K562 (cell line): ENCODE measurements at regions not wholly inside any gene's neighbourhood (a gene's known extent, or its start where the extent isn't known, plus 50 kb on each side); places are given as distances from the start of the nearest gene placed in this dataset.

Experiments
- ATAC-seq: fragments of 200-7000 bp; cut with Tn5 transposase; 3 replicates; pipeline ENCODE4 v1.9.1; 2020; ENCODE audit warnings: moderate library complexity
- BruUV-seq: library from RNA; stranded (reverse); fragments of 400-500 nt; replicated peaks from 2 replicates; lab custom pipeline; 2021; lab: Mats Ljungman, UMichigan
- CTCF ChIA-PET: fragments of 300-600 bp; formaldehyde crosslinking; extraction: SDS; loops from one replicate; lab custom pipeline; 2021; ENCODE audit warnings: low intra/inter-chr PET ratio; lab: Yijun Ruan, JAX
- POLR2A ChIA-PET: fragments of 300-600, 350-650 bp; sonication (Branson Sonifier 250); formaldehyde crosslinking; extraction: SDS; loops from one replicate; lab custom pipeline; 2021; ENCODE audit warnings: antibody characterized with exemption, inconsistent platforms; lab: Yijun Ruan, JAX
- DNase-seq, 4 experiments: peaks; one replicate each; pipeline versions ENCODE4 v3.0.0 to v3.0.0-alpha.2; 2011 to 2018; ENCODE audit warnings: low spot score in 3 of 4, mixed read lengths in 3 of 4; ENCODE audit errors: extremely low read depth in 1 of 4
- FAIRE-seq: peaks from 2 replicates; lab custom pipeline; 2011; peaks lifted over from hg19 to GRCh38; lab: Jason Lieb, UNC
- H2AFZ ChIP-seq: 2 replicates; pipeline ENCODE4 v1.6.0; 2011; ENCODE audit warnings: low read depth, low read length, control low read depth, inconsistent platforms
- H3K27ac ChIP-seq: fragments of 200-600 bp; 3 replicates; pipeline ENCODE4 v1.8.0; 2011; ENCODE audit warnings: low read depth, mild to moderate bottlenecking, control low read depth, inconsistent platforms, low read length, moderate library complexity, mixed read lengths; ENCODE audit errors: extremely low read depth
- H3K27me3 ChIP-seq, 2 experiments: fragments of 300-600 bp in 1 of 2; 2 replicates in 1 of 2; 3 replicates in 1 of 2; pipeline versions ENCODE4 v1.6.0 to v1.8.0; 2011; ENCODE audit warnings: inconsistent platforms in 2 of 2, low read length in 2 of 2, mild to moderate bottlenecking in 1 of 2, mixed read lengths in 1 of 2, moderate library complexity in 1 of 2; ENCODE audit not compliant: control insufficient read depth in 2 of 2, insufficient read depth in 2 of 2
- H3K36me3 ChIP-seq: fragments of 300-600 bp; 3 replicates; pipeline ENCODE4 v1.8.0; 2011; ENCODE audit warnings: mild to moderate bottlenecking, low read length, inconsistent platforms; ENCODE audit not compliant: control insufficient read depth, insufficient read depth
- H3K4me1 ChIP-seq, 2 experiments: fragments of 200-600 bp in 1 of 2; replicated peaks in 1 of 2; 2 replicates in 1 of 2; 3 replicates in 1 of 2; pipeline versions ENCODE4 v1.5.1 to v1.8.0; 2011; ENCODE audit warnings: inconsistent platforms in 2 of 2, low read length in 2 of 2, mild to moderate bottlenecking in 1 of 2, mixed read lengths in 1 of 2, moderate library complexity in 1 of 2; ENCODE audit not compliant: control insufficient read depth in 2 of 2, insufficient read depth in 2 of 2
- H3K4me2 ChIP-seq: 2 replicates; pipeline ENCODE4 v1.6.1; 2011; ENCODE audit warnings: low read length, control low read depth, inconsistent platforms, mixed read lengths; ENCODE audit not compliant: insufficient read depth
- H3K4me3 ChIP-seq: fragments of 200-600 bp; sonication (generic), shearing (Covaris generic); 2 replicates; pipeline ENCODE4 v1.5.1; 2016; ENCODE audit warnings: control low read depth, inconsistent platforms
- H3K79me2 ChIP-seq: fragments of 200-600 bp; 3 replicates; pipeline ENCODE4 v1.8.0; 2011; ENCODE audit warnings: low read length, inconsistent platforms; ENCODE audit not compliant: control insufficient read depth, insufficient read depth
- H3K9ac ChIP-seq, 2 experiments: 2 replicates each; pipeline versions ENCODE4 v1.6.0 to v1.6.1; 2011; ENCODE audit warnings: low read depth in 2 of 2, low read length in 2 of 2, control low read depth in 1 of 2, inconsistent platforms in 1 of 2, mild to moderate bottlenecking in 1 of 2, mixed read lengths in 1 of 2; ENCODE audit not compliant: insufficient read depth in 1 of 2
- H3K9me1 ChIP-seq: one replicate; pipeline ENCODE4 v1.6.0; 2011; ENCODE audit warnings: inconsistent platforms, mild to moderate bottlenecking, low read length, moderate library complexity; ENCODE audit not compliant: control insufficient read depth, insufficient read depth
- H3K9me3 ChIP-seq: replicated peaks from 2 replicates; pipeline ENCODE4 v1.5.1; 2011; ENCODE audit warnings: low read depth, low read length, inconsistent platforms; ENCODE audit not compliant: control insufficient read depth, insufficient read depth
- H4K20me1 ChIP-seq: replicated peaks from 2 replicates; pipeline ENCODE4 v1.6.1; 2011; ENCODE audit warnings: low read length, inconsistent platforms, mixed read lengths; ENCODE audit not compliant: control insufficient read depth, insufficient read depth
- CHD4 ChIP-seq: fragments of 200-600 bp; sonication (generic); IDR thresholded peaks from 3 replicates; pipeline ENCODE4 v1.6.1; 2012; ENCODE audit warnings: low read depth, mild to moderate bottlenecking, mixed read lengths, low read length, inconsistent platforms; ENCODE audit not compliant: insufficient read depth, insufficient replicate concordance, poor library complexity, severe bottlenecking
- GATA2 ChIP-seq: sonication (generic); formaldehyde crosslinking; IDR thresholded peaks from 2 replicates; pipeline ENCODE4 v1.4.0; 2020; ENCODE audit warnings: mild to moderate bottlenecking, missing genetic modification reagents
- HCFC1 ChIP-seq: IDR thresholded peaks from 2 replicates; pipeline ENCODE4 v1.6.1; 2012; ENCODE audit warnings: low read depth, low read length, improper control_type of control experiment
- KDM1A ChIP-seq, 2 experiments: fragments of 450-650 bp; IDR thresholded peaks; 2 replicates each; pipeline ENCODE4 v1.6.1; 2016; ENCODE audit warnings: mild to moderate bottlenecking in 2 of 2
- ZKSCAN3 ChIP-seq: fragments of 250-450 bp; sonication (Bioruptor Pico); IDR thresholded peaks from 2 replicates; pipeline ENCODE4 v1.4.0; 2020
- WGBS: fragments of 100-300 bp; shearing (Covaris generic); methylation state at CpG from one replicate; pipeline ENCODE4 v1.1.6; 2016; ENCODE audit warnings: low coverage, mixed read lengths; ENCODE audit not compliant: insufficient coverage; ENCODE audit errors: missing lambda C conversion rate; 5-methylcytosine and 5-hydroxymethylcytosine counted together
- in situ Hi-C: fragments of 300-500 bp; cut with MboI; formaldehyde crosslinking; loops from 4 replicates; pipeline ENCODE4 v1.15.0; 2018; ENCODE audit warnings: inconsistent platforms, mixed read lengths
- intact Hi-C: fragments of 100-400 bp; cut with micrococcal nuclease; formaldehyde crosslinking; loops from 2 replicates; pipeline ENCODE4 v1.14.2; 2022
- TF ChIP-seq, protein P1 (sequence below), 3 experiments: fragments of 200-800 bp in 1 of 3; sonication (Bioruptor generic) in 1 of 3; sonication (generic) in 1 of 3; formaldehyde crosslinking in 1 of 3; IDR thresholded peaks; 2 replicates each; pipeline versions ENCODE4 v1.6.1 to v1.8.0; 2016 to 2022; ENCODE audit warnings: mild to moderate bottlenecking in 2 of 3, missing compliant biosample characterization in 2 of 3, missing genetic modification characterization in 2 of 3, missing genetic modification reagents in 1 of 3
- TF ChIP-seq, protein P2 (sequence below): fragments of 200-800 bp; sonication (Bioruptor generic); IDR thresholded peaks from 2 replicates; pipeline ENCODE4 v1.6.1; 2017; ENCODE audit warnings: missing genetic modification characterization, missing compliant biosample characterization

DNA sequence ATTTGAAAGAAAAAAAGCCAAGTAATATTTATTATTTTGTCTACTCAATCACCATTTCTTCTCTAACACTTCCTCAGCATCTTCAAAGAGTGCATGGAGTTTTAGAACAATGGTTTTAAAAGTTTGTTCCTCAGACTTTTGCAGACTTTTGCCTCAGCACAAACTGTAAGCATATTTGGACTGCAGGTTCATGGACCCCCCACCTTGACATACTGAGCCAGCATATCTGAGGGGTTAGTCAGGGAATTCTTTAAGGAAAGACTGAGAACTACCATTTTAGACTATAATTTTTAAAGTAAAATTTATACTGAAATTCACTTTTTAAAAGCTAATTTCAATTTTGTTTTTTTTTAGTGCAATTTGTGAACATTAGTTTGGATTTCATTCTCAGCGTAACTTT is 1676.8 kb upstream of the PCDH20 start:
- no peak overlapping the region for H3K9ac ChIP-seq
- no TSS peak for BruUV-seq
- ChIA-PET POLR2A (no interaction called here), CTCF (no interaction called here)
- intact Hi-C loops (no loop called here), in situ Hi-C loops (no loop called here)
- no peaks in the 10 kb centered on the region for H4K20me1 ChIP-seq
- no peak overlapping the region for H3K4me2 ChIP-seq
- TF ChIP-seq GATA2 (CRISPR knock-in tag) = no peak
- TF ChIP-seq, protein P1, sequence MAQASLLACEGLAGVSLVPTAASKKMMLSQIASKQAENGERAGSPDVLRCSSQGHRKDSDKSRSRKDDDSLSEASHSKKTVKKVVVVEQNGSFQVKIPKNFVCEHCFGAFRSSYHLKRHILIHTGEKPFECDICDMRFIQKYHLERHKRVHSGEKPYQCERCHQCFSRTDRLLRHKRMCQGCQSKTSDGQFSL (CRISPR knock-in tag; IDR thresholded peaks at IDR 0.05) = no peak
- TF ChIP-seq, protein P1 (tag; IDR thresholded peaks at IDR 0.05) = no peak
- TF ChIP-seq CHD4 = no peak
- TF ChIP-seq, protein P2, sequence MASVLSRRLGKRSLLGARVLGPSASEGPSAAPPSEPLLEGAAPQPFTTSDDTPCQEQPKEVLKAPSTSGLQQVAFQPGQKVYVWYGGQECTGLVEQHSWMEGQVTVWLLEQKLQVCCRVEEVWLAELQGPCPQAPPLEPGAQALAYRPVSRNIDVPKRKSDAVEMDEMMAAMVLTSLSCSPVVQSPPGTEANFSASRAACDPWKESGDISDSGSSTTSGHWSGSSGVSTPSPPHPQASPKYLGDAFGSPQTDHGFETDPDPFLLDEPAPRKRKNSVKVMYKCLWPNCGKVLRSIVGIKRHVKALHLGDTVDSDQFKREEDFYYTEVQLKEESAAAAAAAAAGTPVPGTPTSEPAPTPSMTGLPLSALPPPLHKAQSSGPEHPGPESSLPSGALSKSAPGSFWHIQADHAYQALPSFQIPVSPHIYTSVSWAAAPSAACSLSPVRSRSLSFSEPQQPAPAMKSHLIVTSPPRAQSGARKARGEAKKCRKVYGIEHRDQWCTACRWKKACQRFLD = no peak
- TF ChIP-seq KDM1A (IDR thresholded peaks at IDR 0.05) = no peak
- TF ChIP-seq ZKSCAN3 (CRISPR knock-in tag) = no peak
- TF ChIP-seq HCFC1 = no peak
- no peak for DNase-seq
- H3K36me3 ChIP-seq = no peaks in the 10 kb centered on the region
- no peak overlapping the region for H3K4me3 ChIP-seq
- FAIRE-seq = no peak
- WGBS = 0% methylated on average over 1 of the region's 1 CpG
- no peaks in the 10 kb centered on the region for H3K79me2 ChIP-seq
- H3K27me3 ChIP-seq = no peaks in the 10 kb centered on the region
- H2AFZ ChIP-seq = no peak overlapping the region
- H3K27ac ChIP-seq = no peak overlapping the region
- no peaks in the 10 kb centered on the region for H3K4me1 ChIP-seq
- ATAC-seq = no peak
- H3K9me1 ChIP-seq = no peaks in the 10 kb centered on the region
- H3K9me3 ChIP-seq = no peaks in the 10 kb centered on the region
